ENCODE measurements at regions not wholly inside any gene's neighbourhood (a gene's known extent, or its start where the extent isn't known, plus 50 kb on each side); places are given as distances from the start of the nearest gene placed in this dataset.

DNA sequence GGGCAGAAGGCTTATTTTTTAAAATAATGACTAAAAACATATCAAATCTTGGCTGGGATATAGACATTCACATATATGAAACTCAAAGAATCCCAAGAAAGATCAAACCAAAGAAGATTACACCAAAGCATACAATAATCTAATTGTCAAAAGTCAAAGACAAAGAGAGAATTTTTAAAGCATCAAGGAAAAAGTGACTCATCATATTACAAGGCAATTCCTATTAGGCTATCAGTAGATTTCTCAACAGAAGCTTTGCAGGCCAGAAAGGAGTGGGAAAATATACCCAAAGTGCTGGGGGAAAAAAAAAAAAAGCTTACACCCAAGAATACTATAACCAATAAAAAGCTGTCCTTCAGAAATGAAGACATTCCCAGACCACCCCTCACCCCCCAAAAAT is 375.6 kb downstream of the BRINP2 start:
- ChIA-PET CTCF (ENCODE audit: low intra/inter-chr PET ratio, low total read pairs) (no interaction called here), POLR2A (no interaction called here)
- H3K27me3 ChIP-seq (ENCODE audit: control insufficient read depth in 1 of 2, insufficient read depth in 2 of 2, low read length in 2 of 2) = no peaks in the 10 kb centered on the region; a peak in 1 of 5 replicates
- no peak for DNase-seq (ENCODE audit: low spot score)
- no peak for TF ChIP-seq SKI (IDR thresholded peaks at IDR 0.05; ENCODE audit: partially characterized antibody)
- no peak for TF ChIP-seq TCF12 (IDR thresholded peaks at IDR 0.05)
- TF ChIP-seq TCF12 (CRISPR knock-in tag; IDR thresholded peaks at IDR 0.05) = no peak
- TF ChIP-seq, protein P1, sequence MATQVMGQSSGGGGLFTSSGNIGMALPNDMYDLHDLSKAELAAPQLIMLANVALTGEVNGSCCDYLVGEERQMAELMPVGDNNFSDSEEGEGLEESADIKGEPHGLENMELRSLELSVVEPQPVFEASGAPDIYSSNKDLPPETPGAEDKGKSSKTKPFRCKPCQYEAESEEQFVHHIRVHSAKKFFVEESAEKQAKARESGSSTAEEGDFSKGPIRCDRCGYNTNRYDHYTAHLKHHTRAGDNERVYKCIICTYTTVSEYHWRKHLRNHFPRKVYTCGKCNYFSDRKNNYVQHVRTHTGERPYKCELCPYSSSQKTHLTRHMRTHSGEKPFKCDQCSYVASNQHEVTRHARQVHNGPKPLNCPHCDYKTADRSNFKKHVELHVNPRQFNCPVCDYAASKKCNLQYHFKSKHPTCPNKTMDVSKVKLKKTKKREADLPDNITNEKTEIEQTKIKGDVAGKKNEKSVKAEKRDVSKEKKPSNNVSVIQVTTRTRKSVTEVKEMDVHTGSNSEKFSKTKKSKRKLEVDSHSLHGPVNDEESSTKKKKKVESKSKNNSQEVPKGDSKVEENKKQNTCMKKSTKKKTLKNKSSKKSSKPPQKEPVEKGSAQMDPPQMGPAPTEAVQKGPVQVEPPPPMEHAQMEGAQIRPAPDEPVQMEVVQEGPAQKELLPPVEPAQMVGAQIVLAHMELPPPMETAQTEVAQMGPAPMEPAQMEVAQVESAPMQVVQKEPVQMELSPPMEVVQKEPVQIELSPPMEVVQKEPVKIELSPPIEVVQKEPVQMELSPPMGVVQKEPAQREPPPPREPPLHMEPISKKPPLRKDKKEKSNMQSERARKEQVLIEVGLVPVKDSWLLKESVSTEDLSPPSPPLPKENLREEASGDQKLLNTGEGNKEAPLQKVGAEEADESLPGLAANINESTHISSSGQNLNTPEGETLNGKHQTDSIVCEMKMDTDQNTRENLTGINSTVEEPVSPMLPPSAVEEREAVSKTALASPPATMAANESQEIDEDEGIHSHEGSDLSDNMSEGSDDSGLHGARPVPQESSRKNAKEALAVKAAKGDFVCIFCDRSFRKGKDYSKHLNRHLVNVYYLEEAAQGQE (IDR thresholded peaks at IDR 0.05; ENCODE audit: borderline replicate concordance in 1 of 2, low read depth in 1 of 2, low read length in 2 of 2) = no peak
- no peak for TF ChIP-seq ZNF678 (CRISPR knock-in tag; IDR thresholded peaks at IDR 0.05)
- no peak for TF ChIP-seq TBP (CRISPR knock-in tag; IDR thresholded peaks at IDR 0.05)
- TF ChIP-seq HOXA5 (CRISPR knock-in tag; IDR thresholded peaks at IDR 0.05) = no peak
- no peak for TF ChIP-seq ZNF607 (CRISPR knock-in tag; IDR thresholded peaks at IDR 0.05; ENCODE audit: borderline replicate concordance)
- TF ChIP-seq PAF1 (CRISPR knock-in tag; IDR thresholded peaks at IDR 0.05) = no peak
- no peak for TF ChIP-seq ZFP37 (CRISPR knock-in tag; IDR thresholded peaks at IDR 0.05; ENCODE audit: borderline replicate concordance)
- no peak for TF ChIP-seq IKZF1 (IDR thresholded peaks at IDR 0.05)
- TF ChIP-seq ZNF33A (CRISPR knock-in tag; IDR thresholded peaks at IDR 0.05; ENCODE audit: borderline replicate concordance) = no peak
- TF ChIP-seq, protein P2, sequence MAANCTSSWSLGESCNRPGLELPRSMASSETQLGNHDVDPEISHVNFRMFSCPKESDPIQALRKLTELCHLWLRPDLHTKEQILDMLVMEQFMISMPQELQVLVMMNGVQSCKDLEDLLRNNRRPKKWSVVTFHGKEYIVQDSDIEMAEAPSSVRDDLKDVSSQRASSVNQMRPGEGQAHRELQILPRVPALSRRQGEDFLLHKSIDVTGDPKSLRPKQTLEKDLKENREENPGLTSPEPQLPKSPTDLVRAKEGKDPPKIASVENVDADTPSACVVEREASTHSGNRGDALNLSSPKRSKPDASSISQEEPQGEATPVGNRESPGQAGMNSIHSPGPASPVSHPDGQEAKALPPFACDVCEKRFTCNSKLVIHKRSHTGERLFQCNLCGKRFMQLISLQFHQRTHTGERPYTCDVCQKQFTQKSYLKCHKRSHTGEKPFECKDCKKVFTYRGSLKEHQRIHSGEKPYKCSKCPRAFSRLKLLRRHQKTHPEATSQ (CRISPR knock-in tag; IDR thresholded peaks at IDR 0.05; ENCODE audit: borderline replicate concordance) = no peak
- no peak for TF ChIP-seq SOX5 (CRISPR knock-in tag; IDR thresholded peaks at IDR 0.05; ENCODE audit: borderline replicate concordance)
- no peak for FAIRE-seq
- H3K36me3 ChIP-seq (replicated peaks in 1 of 2; ENCODE audit: control insufficient read depth in 1 of 2, insufficient read depth in 2 of 2, low read length in 2 of 2) = no peaks in the 10 kb centered on the region
- no peak for ATAC-seq
- in situ Hi-C loops (cut with HindIII; ENCODE audit: extremely low pct_ligation_motif_present, low pct_unique_long_range_greater_than_20kb) = no loop called here
- H3K79me2 ChIP-seq (ENCODE audit: insufficient read depth, low read length) = no peaks in the 10 kb centered on the region
- H3K9me3 ChIP-seq (ENCODE audit: low read length) = no peaks in the 10 kb centered on the region
- H3K4me2 ChIP-seq (ENCODE audit: low read depth, low read length) = no peak overlapping the region
- no peak overlapping the region for H3K27ac ChIP-seq (ENCODE audit: extremely low read length, insufficient read depth, low read length)
- no peak overlapping the region for H2AFZ ChIP-seq (ENCODE audit: low read length)
- intact Hi-C loops (cut with micrococcal nuclease; ENCODE audit: unreplicated experiment) = no loop called here
- H4K20me1 ChIP-seq (ENCODE audit: insufficient read depth, low read length) = no peaks in the 10 kb centered on the region
- H3K4me1 ChIP-seq (ENCODE audit: insufficient read depth, low read length) = no peaks in the 10 kb centered on the region
- no peak overlapping the region for H3K4me3 ChIP-seq (replicated peaks in 1 of 3; ENCODE audit: insufficient read depth in 1 of 3, low read depth in 2 of 3, low read length in 3 of 3)
- no peak overlapping the region for H3K9ac ChIP-seq (ENCODE audit: insufficient read depth, low read depth, low read length)
- no TSS peak for BruUV-seq (replicated peaks)

All from HepG2 (cell line).